Mesenchymal stem cell (in vitro differentiated cells and primary cell): ENCODE measurements at regions not wholly inside any gene's neighbourhood (a gene's known extent, or its start where the extent isn't known, plus 50 kb on each side); places are given as distances from the start of the nearest gene placed in this dataset.

Source experiments
- DNase-seq: peaks from one replicate; pipeline ENCODE4 v3.0.0-alpha.2; 2013
- H2AFZ ChIP-seq: one replicate; pipeline ENCODE4 v1.6.1; 2013; ENCODE audit warnings: low read depth, mild to moderate bottlenecking, control low read depth, inconsistent platforms, low read length, moderate library complexity
- H2AK5ac ChIP-seq: 2 replicates; pipeline ENCODE4 v1.6.1; 2013; ENCODE audit warnings: low read length, moderate library complexity, mild to moderate bottlenecking, inconsistent platforms; ENCODE audit not compliant: severe bottlenecking
- H2BK120ac ChIP-seq: one replicate; pipeline ENCODE4 v1.6.1; 2013; ENCODE audit warnings: low read depth, mild to moderate bottlenecking, inconsistent platforms, low read length, moderate library complexity
- H2BK12ac ChIP-seq, 2 experiments: one replicate each; pipeline ENCODE4 v1.6.1; 2013; ENCODE audit warnings: inconsistent platforms in 2 of 2, low read length in 2 of 2, mild to moderate bottlenecking in 2 of 2, moderate library complexity in 2 of 2, control low read depth in 1 of 2
- H2BK15ac ChIP-seq: one replicate; pipeline ENCODE4 v1.6.1; 2013; ENCODE audit warnings: mild to moderate bottlenecking, low read depth, inconsistent platforms; ENCODE audit not compliant: poor library complexity, severe bottlenecking
- H2BK5ac ChIP-seq: 2 replicates; pipeline ENCODE4 v1.6.1; 2013; ENCODE audit warnings: low read depth, mild to moderate bottlenecking, low read length, control low read depth, inconsistent platforms; ENCODE audit not compliant: poor library complexity, severe bottlenecking
- H3K14ac ChIP-seq, 2 experiments: one replicate each; pipeline ENCODE4 v1.6.1; 2013; ENCODE audit warnings: inconsistent platforms in 2 of 2, low read length in 2 of 2, control low read depth in 1 of 2, mild to moderate bottlenecking in 1 of 2, moderate library complexity in 1 of 2
- H3K18ac ChIP-seq, 2 experiments: one replicate each; pipeline ENCODE4 v1.6.1; 2013; ENCODE audit warnings: inconsistent platforms in 2 of 2, low read length in 2 of 2, control low read depth in 1 of 2, low read depth in 1 of 2, mild to moderate bottlenecking in 1 of 2
- H3K23ac ChIP-seq, 2 experiments: one replicate each; pipeline ENCODE4 v1.6.1; 2013; ENCODE audit warnings: inconsistent platforms in 2 of 2, low read length in 2 of 2, mild to moderate bottlenecking in 2 of 2, moderate library complexity in 2 of 2, control low read depth in 1 of 2
- H3K27ac ChIP-seq: 2 replicates; pipeline ENCODE4 v1.5.1; 2013; ENCODE audit warnings: mild to moderate bottlenecking, moderate library complexity, low read length, control low read depth, inconsistent platforms; ENCODE audit not compliant: poor library complexity, severe bottlenecking
- H3K27me3 ChIP-seq, 2 experiments: 2 replicates each; pipeline versions ENCODE4 v1.6.1 to v1.7.0; 2013; ENCODE audit warnings: low read length in 2 of 2, mild to moderate bottlenecking in 2 of 2, moderate library complexity in 2 of 2, control low read depth in 1 of 2, inconsistent platforms in 1 of 2; ENCODE audit not compliant: control insufficient read depth in 1 of 2, insufficient read depth in 1 of 2
- H3K36me3 ChIP-seq, 2 experiments: 2 replicates each; pipeline versions ENCODE4 v1.6.1 to v1.7.0; 2013; ENCODE audit warnings: low read length in 2 of 2, control low read depth in 1 of 2, inconsistent platforms in 1 of 2, low read depth in 1 of 2, mild to moderate bottlenecking in 1 of 2; ENCODE audit not compliant: insufficient read depth in 2 of 2, control insufficient read depth in 1 of 2
- H3K4ac ChIP-seq, 2 experiments: one replicate each; pipeline ENCODE4 v1.6.1; 2013; ENCODE audit warnings: inconsistent platforms in 2 of 2, low read length in 2 of 2, mild to moderate bottlenecking in 2 of 2, moderate library complexity in 2 of 2, control low read depth in 1 of 2, low read depth in 1 of 2
- H3K4me1 ChIP-seq: 2 replicates; pipeline ENCODE4 v1.6.1; 2013; ENCODE audit warnings: low read depth, low read length, control low read depth; ENCODE audit not compliant: control insufficient read depth, insufficient read depth
- H3K4me2 ChIP-seq: 2 replicates; pipeline ENCODE4 v1.6.1; 2013; ENCODE audit warnings: low read length, mild to moderate bottlenecking, inconsistent platforms; ENCODE audit not compliant: poor library complexity, severe bottlenecking
- H3K4me3 ChIP-seq, 2 experiments: 2 replicates each; pipeline versions ENCODE4 v1.5.1 to v1.7.0; 2013; ENCODE audit warnings: low read length in 2 of 2, mild to moderate bottlenecking in 2 of 2, control low read depth in 1 of 2, low read depth in 1 of 2; ENCODE audit not compliant: insufficient read depth in 1 of 2
- H3K79me1 ChIP-seq: replicated peaks from 2 replicates; pipeline ENCODE4 v1.6.1; 2013; ENCODE audit warnings: mild to moderate bottlenecking, control low read depth, low read length, inconsistent platforms; ENCODE audit not compliant: poor library complexity, severe bottlenecking
- H3K9ac ChIP-seq: 2 replicates; pipeline ENCODE4 v1.7.0; 2013; ENCODE audit warnings: mild to moderate bottlenecking, low read length, moderate library complexity
- H3K9me3 ChIP-seq: 2 replicates; pipeline ENCODE4 v1.7.0; 2013; ENCODE audit warnings: mild to moderate bottlenecking, low read length; ENCODE audit not compliant: control insufficient read depth
- H4K8ac ChIP-seq: one replicate; pipeline ENCODE4 v1.6.1; 2013; ENCODE audit warnings: inconsistent platforms, mild to moderate bottlenecking, low read length, moderate library complexity
- H4K91ac ChIP-seq: one replicate; pipeline ENCODE4 v1.6.1; 2013; ENCODE audit warnings: mild to moderate bottlenecking, low read length, inconsistent platforms
- WGBS: methylation state at CpG from one replicate; pipeline ENCODE4 v1.1.7; 2013; ENCODE audit warnings: mixed read lengths; 5-methylcytosine and 5-hydroxymethylcytosine counted together

GRCh38 chr17:70478902-70479301 lies 309.6 kb downstream of the KCNJ2 start:
- Histone ChIP-seq H3K4me2 (no peak overlapping the region), H3K27ac (no peak overlapping the region), H2BK120ac (no peak overlapping the region), H3K9ac (no peak overlapping the region), H3K4me3 (no peak overlapping the region), H3K36me3 (no peaks in the 10 kb centered on the region), H3K9me3 (peaks cover 7% of the 10 kb centered on the region), H2BK12ac (no peak overlapping the region), H3K79me1 (no peaks in the 10 kb centered on the region), H4K8ac (no peak overlapping the region), H4K91ac (no peak overlapping the region), H3K18ac (no peak overlapping the region), H2AFZ (no peak overlapping the region), H3K4me1 (no peaks in the 10 kb centered on the region), H3K27me3 (no peaks in the 10 kb centered on the region), H3K4ac (no peak overlapping the region), H2BK15ac (no peak overlapping the region), H2AK5ac (no peak overlapping the region), H3K23ac (no peak overlapping the region), H2BK5ac (no peak overlapping the region), H3K14ac (no peak overlapping the region)
- WGBS: 86% methylated on average over 4 of the region's 5 CpGs
- DNase-seq: no peak

GRCh38 chr17:70479779-70480178 lies 310.4 kb downstream of the KCNJ2 start:
- H3K23ac ChIP-seq: no peak overlapping the region
- no peak overlapping the region for H4K91ac ChIP-seq
- no peak overlapping the region for H3K18ac ChIP-seq
- H2BK15ac ChIP-seq: no peak overlapping the region
- H3K79me1 ChIP-seq: no peaks in the 10 kb centered on the region
- H3K4me1 ChIP-seq: no peaks in the 10 kb centered on the region
- no peak overlapping the region for H2BK12ac ChIP-seq
- H2BK120ac ChIP-seq: no peak overlapping the region
- no peak overlapping the region for H3K4me2 ChIP-seq
- H3K14ac ChIP-seq: no peak overlapping the region
- no peak overlapping the region for H4K8ac ChIP-seq
- H3K4ac ChIP-seq: no peak overlapping the region
- no peaks in the 10 kb centered on the region for H3K27me3 ChIP-seq
- H3K36me3 ChIP-seq: no peaks in the 10 kb centered on the region
- no peak overlapping the region for H3K9ac ChIP-seq
- no peak overlapping the region for H2AFZ ChIP-seq
- no peak overlapping the region for H3K27ac ChIP-seq
- peaks cover 11% of the 10 kb centered on the region for H3K9me3 ChIP-seq
- no peak overlapping the region for H2AK5ac ChIP-seq
- DNase-seq: no peak
- H3K4me3 ChIP-seq: no peak overlapping the region
- H2BK5ac ChIP-seq: no peak overlapping the region

GRCh38 chr17:70483624-70484023 lies 314.3 kb downstream of the KCNJ2 start:
- no peak overlapping the region for H2BK12ac ChIP-seq
- no peak overlapping the region for H2BK5ac ChIP-seq
- peaks cover 11% of the 10 kb centered on the region for H3K9me3 ChIP-seq
- H2AK5ac ChIP-seq: no peak overlapping the region
- no peak overlapping the region for H3K4me2 ChIP-seq
- no peak overlapping the region for H3K27ac ChIP-seq
- WGBS: 70% methylated on average over 3 of the region's 3 CpGs
- H4K91ac ChIP-seq: no peak overlapping the region
- no peak overlapping the region for H3K4me3 ChIP-seq
- H3K4ac ChIP-seq: no peak overlapping the region
- no peak for DNase-seq
- no peak overlapping the region for H2AFZ ChIP-seq
- H3K18ac ChIP-seq: no peak overlapping the region
- no peaks in the 10 kb centered on the region for H3K4me1 ChIP-seq
- no peak overlapping the region for H3K9ac ChIP-seq
- no peak overlapping the region for H2BK15ac ChIP-seq
- peak overlapping the region in 1 of 2 experiments; percentile 39 for H3K14ac ChIP-seq
- no peaks in the 10 kb centered on the region for H3K36me3 ChIP-seq
- no peaks in the 10 kb centered on the region for H3K27me3 ChIP-seq
- no peak overlapping the region for H3K23ac ChIP-seq
- H4K8ac ChIP-seq: no peak overlapping the region
- H3K79me1 ChIP-seq: no peaks in the 10 kb centered on the region
- no peak overlapping the region for H2BK120ac ChIP-seq

- no peak overlapping the region for H3K4ac ChIP-seq
- no peak overlapping the region for H3K9ac ChIP-seq
- no peak overlapping the region for H3K4me2 ChIP-seq
- H3K4me3 ChIP-seq: no peak overlapping the region
- H4K91ac ChIP-seq: no peak overlapping the region
- H2BK12ac ChIP-seq: no peak overlapping the region
- WGBS: 65% methylated on average over 4 of the region's 4 CpGs
- no peak overlapping the region for H4K8ac ChIP-seq
- no peak overlapping the region for H3K23ac ChIP-seq
- no peaks in the 10 kb centered on the region for H3K27me3 ChIP-seq
- no peak for DNase-seq
- H3K18ac ChIP-seq: no peak overlapping the region
- H3K36me3 ChIP-seq: no peaks in the 10 kb centered on the region
- H2BK5ac ChIP-seq: no peak overlapping the region
- no peak overlapping the region for H3K27ac ChIP-seq
- peak overlapping the region in 1 of 2 experiments; percentile 6 for H3K14ac ChIP-seq
- H3K4me1 ChIP-seq: no peaks in the 10 kb centered on the region
- H2AK5ac ChIP-seq: no peak overlapping the region
- H3K9me3 ChIP-seq: peaks cover 11% of the 10 kb centered on the region
- no peak overlapping the region for H2BK15ac ChIP-seq
- H3K79me1 ChIP-seq: no peaks in the 10 kb centered on the region
- H2AFZ ChIP-seq: no peak overlapping the region
- no peak overlapping the region for H2BK120ac ChIP-seq
These were observed 314.7 kb downstream of the KCNJ2 start for GRCh38 chr17:70484050-70484449.
